ENCODE measurements at regions not wholly inside any gene's neighbourhood (a gene's known extent, or its start where the extent isn't known, plus 50 kb on each side); places are given as distances from the start of the nearest gene placed in this dataset.
A peak's percentile ranks its signal among the peaks of the same experiment; 100 is the strongest.

- no peak for DNase-seq (ENCODE audit: low read depth, low spot score)
These were observed 260.7 kb downstream of the POLR1F start for GRCh38 chr7:19448091-19448490.

GRCh38 chr7:19442016-19442785 is 266.6 kb downstream of the POLR1F start:
- peak; percentile 25 for DNase-seq (ENCODE audit: low read depth, low spot score)

GRCh38 chr7:19439517-19439916 is 269.3 kb downstream of the POLR1F start:
- DNase-seq (ENCODE audit: low read depth, low spot score): no peak

- no peak for DNase-seq (ENCODE audit: low read depth, low spot score)
These were observed 271.4 kb downstream of the POLR1F start for GRCh38 chr7:19437446-19437845.

GRCh38 chr7:19427944-19428343 is 280.9 kb downstream of the POLR1F start:
- no peak for DNase-seq (ENCODE audit: low read depth, low spot score)

- DNase-seq (ENCODE audit: low read depth, low spot score): no peak
These were observed 276.6 kb upstream of the FERD3L start for GRCh38 chr7:19421861-19422260.

- no peak for DNase-seq (ENCODE audit: low read depth, low spot score)
These were observed 272.0 kb upstream of the FERD3L start for GRCh38 chr7:19417231-19417630.

GRCh38 chr7:19415123-19415522 is 269.9 kb upstream of the FERD3L start:
- DNase-seq (ENCODE audit: low read depth, low spot score): no peak

GRCh38 chr7:19413443-19413965 is 268.3 kb upstream of the FERD3L start:
- DNase-seq (ENCODE audit: low read depth, low spot score): no peak

- no peak for DNase-seq (ENCODE audit: low read depth, low spot score)
These were observed 265.5 kb upstream of the FERD3L start for GRCh38 chr7:19410691-19411090.

GRCh38 chr7:19410106-19410505 is 264.9 kb upstream of the FERD3L start:
- DNase-seq (ENCODE audit: low read depth, low spot score): no peak

- no peak for DNase-seq (ENCODE audit: low read depth, low spot score)
These were observed 263.5 kb upstream of the FERD3L start for GRCh38 chr7:19408706-19409220.

- DNase-seq (ENCODE audit: low read depth, low spot score): no peak
These were observed 262.0 kb upstream of the FERD3L start for GRCh38 chr7:19407270-19407669.

GRCh38 chr7:19405541-19405940 is 260.3 kb upstream of the FERD3L start:
- no peak for DNase-seq (ENCODE audit: low read depth, low spot score)

GRCh38 chr7:19404912-19405329 is 259.7 kb upstream of the FERD3L start:
- no peak for DNase-seq (ENCODE audit: low read depth, low spot score)

- no peak for DNase-seq (ENCODE audit: low read depth, low spot score)
These were observed 258.5 kb upstream of the FERD3L start for GRCh38 chr7:19403691-19404090.

GRCh38 chr7:19401461-19401860 is 256.2 kb upstream of the FERD3L start:
- DNase-seq (ENCODE audit: low read depth, low spot score): no peak

- no peak for DNase-seq (ENCODE audit: low read depth, low spot score)
These were observed 255.6 kb upstream of the FERD3L start for GRCh38 chr7:19400758-19401254.

- no peak for DNase-seq (ENCODE audit: low read depth, low spot score)
These were observed 252.7 kb upstream of the FERD3L start for GRCh38 chr7:19397911-19398310.

GRCh38 chr7:19392246-19392645 is 247.0 kb upstream of the FERD3L start:
- DNase-seq (ENCODE audit: low read depth, low spot score): no peak

- no peak for DNase-seq (ENCODE audit: low read depth, low spot score)
These were observed 245.6 kb upstream of the FERD3L start for GRCh38 chr7:19390795-19391194.

- DNase-seq (ENCODE audit: low read depth, low spot score): no peak
These were observed 236.1 kb upstream of the FERD3L start for GRCh38 chr7:19381321-19381720.

- DNase-seq (ENCODE audit: low read depth, low spot score): no peak
These were observed 233.1 kb upstream of the FERD3L start for GRCh38 chr7:19378345-19378714.

Data from iPS DF 19.7 (cell line).